ENCODE measurements at regions not wholly inside any gene's neighbourhood (a gene's known extent, or its start where the extent isn't known, plus 50 kb on each side); places are given as distances from the start of the nearest gene placed in this dataset.

DNA sequence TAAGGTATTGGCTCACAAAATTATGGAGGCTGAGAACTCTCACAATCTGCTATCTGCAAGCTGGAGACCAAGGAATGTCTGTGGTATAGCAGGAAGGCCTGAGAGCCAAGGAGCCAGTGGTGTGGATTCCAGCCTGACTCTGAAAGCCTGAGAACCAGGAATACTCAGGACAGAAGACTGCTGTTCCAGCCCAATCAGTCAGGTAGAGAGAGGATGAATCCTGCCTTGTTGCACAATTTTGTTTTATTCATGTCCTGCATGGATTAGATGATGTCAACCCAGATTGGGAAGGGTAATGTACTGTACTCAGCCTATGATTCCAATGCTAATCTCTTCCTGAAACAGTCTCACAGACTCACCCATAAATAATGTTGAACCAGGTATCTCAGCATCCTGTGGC, 312.4 kb upstream of the KCNMB2 start:
- no peak overlapping the region for H3K4me3 ChIP-seq
- H3K9me3 ChIP-seq (ENCODE audit: low read depth, low read length) = no peaks in the 10 kb centered on the region; the same call in 1 of the 2 replicates
- H3K9ac ChIP-seq (ENCODE audit: insufficient read length) = no peak overlapping the region
- no peak for TF ChIP-seq POLR2AphosphoS5 (IDR thresholded peaks at IDR 0.05; ENCODE audit: borderline replicate concordance, low read depth, low read length)
- TF ChIP-seq EZH2 (IDR thresholded peaks at IDR 0.05) = no peak
- TF ChIP-seq FOXP2 (optimal IDR thresholded peaks at IDR 0.05; ENCODE audit: control extremely low read depth, extremely low read length, insufficient read depth) = no peak
- no peaks in the 10 kb centered on the region; the same call in 1 of the 2 replicates for H3K36me3 ChIP-seq (ENCODE audit: insufficient read depth, low read length)
- DNase-seq (ENCODE audit: low read depth, low spot score) = no peak
- H3K27ac ChIP-seq = no peak overlapping the region

DNA sequence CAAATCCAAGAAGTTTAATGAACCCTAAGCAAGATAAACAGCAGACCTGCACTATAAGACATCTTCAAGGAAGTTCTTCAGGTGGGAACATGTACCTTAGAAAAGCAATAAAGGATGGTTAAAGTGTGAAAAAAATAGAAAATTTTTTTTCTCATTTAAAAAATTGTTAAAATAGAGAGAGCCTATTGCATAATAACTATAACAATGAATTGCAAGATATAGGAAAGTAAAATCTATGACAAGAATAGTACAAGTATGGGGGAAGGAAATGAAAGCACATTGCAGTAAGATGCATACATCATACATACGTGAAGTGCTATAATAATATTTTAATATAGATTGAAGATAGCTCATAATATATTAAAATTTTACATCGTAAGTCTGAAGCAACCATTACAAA, 310.1 kb upstream of the KCNMB2 start:
- no peak overlapping the region for H3K4me3 ChIP-seq
- TF ChIP-seq POLR2AphosphoS5 (IDR thresholded peaks at IDR 0.05; ENCODE audit: borderline replicate concordance, low read depth, low read length) = no peak
- no peak for TF ChIP-seq FOXP2 (optimal IDR thresholded peaks at IDR 0.05; ENCODE audit: control extremely low read depth, extremely low read length, insufficient read depth)
- no peak for TF ChIP-seq EZH2 (IDR thresholded peaks at IDR 0.05)
- H3K9ac ChIP-seq (ENCODE audit: insufficient read length) = no peak overlapping the region
- no peak overlapping the region for H3K27ac ChIP-seq
- no peak for DNase-seq (ENCODE audit: low read depth, low spot score)
- no peaks in the 10 kb centered on the region; the same call in 1 of the 2 replicates for H3K36me3 ChIP-seq (ENCODE audit: insufficient read depth, low read length)
- no peaks in the 10 kb centered on the region; the same call in 1 of the 2 replicates for H3K9me3 ChIP-seq (ENCODE audit: low read depth, low read length)

DNA sequence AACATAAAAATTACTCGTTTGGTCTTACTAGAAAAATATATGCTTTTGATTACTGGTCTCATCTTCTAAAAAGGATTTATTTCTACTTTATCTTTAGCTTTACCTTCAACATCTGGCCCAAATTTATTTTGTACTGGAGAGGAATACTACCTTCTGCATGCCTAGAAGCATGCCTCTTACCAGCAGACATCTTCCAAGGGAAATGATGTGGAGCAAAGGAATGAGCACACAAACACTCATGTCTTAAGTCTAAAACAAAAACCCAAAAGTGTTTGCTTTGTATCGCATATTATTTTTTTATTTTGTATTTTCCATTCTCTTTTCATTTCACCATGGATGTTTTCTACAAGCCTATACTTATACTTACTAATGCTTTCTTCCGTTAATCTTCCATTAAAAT, 304.6 kb upstream of the KCNMB2 start:
- no peak overlapping the region for H3K27ac ChIP-seq
- no peaks in the 10 kb centered on the region; the same call in 1 of the 2 replicates for H3K36me3 ChIP-seq (ENCODE audit: insufficient read depth, low read length)
- TF ChIP-seq EZH2 (IDR thresholded peaks at IDR 0.05) = no peak
- TF ChIP-seq POLR2AphosphoS5 (IDR thresholded peaks at IDR 0.05; ENCODE audit: borderline replicate concordance, low read depth, low read length) = no peak
- no peak for TF ChIP-seq FOXP2 (optimal IDR thresholded peaks at IDR 0.05; ENCODE audit: control extremely low read depth, extremely low read length, insufficient read depth)
- H3K9ac ChIP-seq (ENCODE audit: insufficient read length) = no peak overlapping the region
- H3K9me3 ChIP-seq (ENCODE audit: low read depth, low read length) = no peaks in the 10 kb centered on the region; the same call in 1 of the 2 replicates
- H3K4me3 ChIP-seq = no peak overlapping the region
- no peak for DNase-seq (ENCODE audit: low read depth, low spot score)

DNA sequence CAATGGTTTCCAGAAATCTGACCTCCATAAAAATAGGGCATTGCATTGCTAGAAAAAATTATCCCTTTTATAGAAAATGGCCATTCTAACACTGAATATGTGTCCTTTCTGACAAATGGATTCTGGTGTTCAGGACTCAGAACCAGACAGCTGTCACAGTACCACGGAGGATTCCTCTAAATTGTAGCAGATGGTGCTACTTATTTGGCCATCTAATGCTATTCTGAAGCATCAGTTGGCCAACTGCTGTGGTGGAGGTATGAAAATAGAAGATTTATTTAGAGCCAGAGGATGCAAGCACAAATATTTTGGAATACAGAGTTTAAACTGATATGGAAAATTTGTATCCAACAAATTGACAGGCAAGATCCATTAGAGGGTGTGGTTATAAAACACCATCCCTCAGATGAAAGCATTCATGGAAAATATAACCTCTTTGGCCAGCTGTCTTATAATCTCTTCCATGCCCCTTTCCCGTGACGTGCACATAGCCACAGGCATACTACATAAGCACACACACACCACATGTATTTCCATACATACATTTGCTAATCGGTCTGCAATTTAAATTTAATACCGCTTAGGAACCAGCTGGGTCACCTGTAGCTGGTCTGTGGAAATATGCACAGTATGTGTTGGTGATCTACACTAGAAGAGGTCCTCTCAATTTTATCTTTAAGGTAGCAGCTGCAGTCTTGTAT, 302.7 kb upstream of the KCNMB2 start:
- Histone ChIP-seq H3K27ac (no peak overlapping the region), H3K4me3 (no peak overlapping the region), H3K9ac (ENCODE audit: insufficient read length) (no peak overlapping the region), H3K36me3 (ENCODE audit: insufficient read depth, low read length) (no peaks in the 10 kb centered on the region), H3K9me3 (ENCODE audit: low read depth, low read length) (no peaks in the 10 kb centered on the region; the same call in 1 of the 2 replicates)
- DNase-seq (ENCODE audit: low read depth, low spot score) = no peak
- no peak for TF ChIP-seq FOXP2 (optimal IDR thresholded peaks at IDR 0.05; ENCODE audit: control extremely low read depth, extremely low read length, insufficient read depth)
- TF ChIP-seq EZH2 (IDR thresholded peaks at IDR 0.05) = no peak
- TF ChIP-seq POLR2AphosphoS5 (IDR thresholded peaks at IDR 0.05; ENCODE audit: borderline replicate concordance, low read depth, low read length) = no peak

DNA sequence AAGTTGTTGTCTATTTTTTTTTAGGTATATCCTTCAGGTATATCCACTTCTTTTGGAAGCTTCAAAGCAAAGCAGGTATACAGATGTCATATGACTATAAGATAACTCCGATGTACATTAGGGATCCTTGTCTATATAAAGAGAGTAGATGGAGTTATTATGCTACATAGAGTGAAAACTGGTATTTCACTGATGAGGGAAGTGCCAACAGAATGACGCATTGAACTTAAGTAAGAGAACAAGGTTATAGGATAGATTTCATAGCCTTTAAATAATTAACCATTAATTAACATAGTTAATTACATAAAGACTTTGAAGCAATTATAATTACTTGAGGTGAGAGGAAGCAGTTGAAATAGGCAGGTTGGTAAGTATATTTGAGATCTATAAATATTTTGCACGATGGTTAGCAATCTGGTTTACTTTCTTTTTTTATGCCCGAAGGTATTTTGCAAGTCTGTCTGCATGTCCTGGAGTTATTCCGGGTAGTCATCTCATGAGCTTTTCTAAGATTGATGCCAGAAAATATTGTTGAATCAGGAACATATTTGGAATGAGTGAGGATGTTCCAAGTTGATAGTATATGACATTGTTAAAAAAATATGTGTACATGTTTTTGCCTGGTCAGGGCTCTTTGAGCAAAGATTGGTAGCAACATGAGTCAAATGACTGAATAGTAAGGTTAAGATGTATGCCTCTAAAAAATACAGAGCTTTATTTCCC, 299.5 kb upstream of the KCNMB2 start:
- no peaks in the 10 kb centered on the region; the same call in 1 of the 2 replicates for H3K9me3 ChIP-seq (ENCODE audit: low read depth, low read length)
- H3K9ac ChIP-seq (ENCODE audit: insufficient read length) = no peak overlapping the region
- DNase-seq (ENCODE audit: low read depth, low spot score) = no peak
- TF ChIP-seq FOXP2 (optimal IDR thresholded peaks at IDR 0.05; ENCODE audit: control extremely low read depth, extremely low read length, insufficient read depth) (no peak), POLR2AphosphoS5 (IDR thresholded peaks at IDR 0.05; ENCODE audit: borderline replicate concordance, low read depth, low read length) (no peak), EZH2 (IDR thresholded peaks at IDR 0.05) (no peak)
- 0 out of 2 replicates have a peak overlapping the region, but pooled peaks have one; percentile 7 for H3K4me3 ChIP-seq
- H3K27ac ChIP-seq = no peak overlapping the region
- no peaks in the 10 kb centered on the region for H3K36me3 ChIP-seq (ENCODE audit: insufficient read depth, low read length)

DNA sequence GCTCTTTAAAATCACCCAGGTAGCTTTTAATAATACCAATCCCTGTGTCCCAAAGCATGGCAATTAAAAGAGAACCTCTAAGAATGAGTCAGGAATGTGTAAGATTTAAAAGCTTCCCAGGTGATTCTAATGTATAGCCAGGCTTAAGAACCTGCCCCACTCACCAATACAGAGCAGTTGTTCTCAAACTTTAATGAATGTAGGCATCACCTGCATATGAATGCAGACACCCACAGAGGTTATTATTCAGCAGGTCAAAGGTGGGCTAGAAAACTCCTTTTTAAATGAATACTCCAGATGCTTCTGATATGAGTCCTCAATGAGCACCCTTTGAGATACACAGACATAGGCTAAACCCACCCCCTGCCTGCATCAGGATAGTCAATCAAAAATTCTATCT, 298.1 kb upstream of the KCNMB2 start:
- Histone ChIP-seq H3K4me3 (no peak overlapping the region), H3K9ac (ENCODE audit: insufficient read length) (no peak overlapping the region), H3K36me3 (ENCODE audit: insufficient read depth, low read length) (no peaks in the 10 kb centered on the region), H3K27ac (no peak overlapping the region), H3K9me3 (ENCODE audit: low read depth, low read length) (no peaks in the 10 kb centered on the region; the same call in 1 of the 2 replicates)
- TF ChIP-seq POLR2AphosphoS5 (IDR thresholded peaks at IDR 0.05; ENCODE audit: borderline replicate concordance, low read depth, low read length) (no peak), FOXP2 (optimal IDR thresholded peaks at IDR 0.05; ENCODE audit: control extremely low read depth, extremely low read length, insufficient read depth) (no peak), EZH2 (IDR thresholded peaks at IDR 0.05) (no peak)
- DNase-seq (ENCODE audit: low read depth, low spot score) = no peak

DNA sequence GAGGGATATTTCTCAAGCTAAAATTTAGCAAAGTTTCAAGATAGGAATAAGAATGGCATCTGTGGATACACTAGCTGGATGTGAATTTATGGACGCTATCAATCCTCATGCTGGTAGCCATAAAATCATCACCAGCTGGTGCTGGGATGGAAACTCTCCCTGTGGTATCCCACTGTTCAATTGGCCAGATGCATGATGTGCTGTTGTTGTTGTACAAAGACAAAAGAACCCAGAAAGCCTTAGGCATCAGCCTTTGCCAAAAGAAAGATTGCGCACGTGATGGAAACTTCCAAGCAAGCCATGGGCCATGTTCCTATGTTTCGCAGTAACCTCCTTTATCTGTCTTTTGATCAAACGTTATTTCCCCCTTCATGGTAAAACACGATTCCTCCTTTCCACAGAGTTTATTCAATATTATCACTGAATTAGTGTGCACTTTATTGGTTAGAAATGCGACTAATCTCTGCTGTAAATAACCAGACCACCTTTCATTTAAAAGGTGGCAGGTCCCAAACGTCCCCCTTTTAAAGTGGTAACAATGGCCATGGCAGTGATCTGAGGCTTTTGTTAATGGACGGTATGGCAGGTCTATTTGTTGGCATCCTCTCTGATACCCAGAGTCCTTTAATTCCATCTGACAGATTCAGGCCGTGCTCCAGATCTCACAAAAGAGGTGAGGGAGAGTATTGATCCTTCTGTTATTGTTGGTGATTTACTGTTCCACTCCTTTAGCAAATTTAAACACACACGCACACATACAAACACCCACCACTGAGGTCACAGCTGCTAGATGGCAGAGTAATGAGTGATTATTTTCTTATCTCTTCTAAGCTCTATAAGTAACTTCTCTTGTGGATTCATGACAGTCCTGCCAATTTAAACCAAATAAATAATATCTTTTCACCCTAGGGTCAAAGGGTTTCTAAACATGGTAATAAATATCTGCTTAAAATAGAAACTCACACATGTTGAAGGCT, 291.2 kb upstream of the KCNMB2 start:
- H3K4me3 ChIP-seq = no peak overlapping the region
- no peak for DNase-seq (ENCODE audit: low read depth, low spot score)
- no peak overlapping the region for H3K9ac ChIP-seq (ENCODE audit: insufficient read length)
- no peak overlapping the region for H3K27ac ChIP-seq
- H3K36me3 ChIP-seq (ENCODE audit: insufficient read depth, low read length) = no peaks in the 10 kb centered on the region
- no peaks in the 10 kb centered on the region for H3K9me3 ChIP-seq (ENCODE audit: low read depth, low read length)
- no peak for TF ChIP-seq FOXP2 (optimal IDR thresholded peaks at IDR 0.05; ENCODE audit: control extremely low read depth, extremely low read length, insufficient read depth)
- no peak for TF ChIP-seq EZH2 (IDR thresholded peaks at IDR 0.05)
- TF ChIP-seq POLR2AphosphoS5 (IDR thresholded peaks at IDR 0.05; ENCODE audit: borderline replicate concordance, low read depth, low read length) = no peak

All from SK-N-MC (cell line).